C4-2B (cell line): ENCODE measurements at regions not wholly inside any gene's neighbourhood (a gene's known extent, or its start where the extent isn't known, plus 50 kb on each side); places are given as distances from the start of the nearest gene placed in this dataset.
"Not testable (repeated sequence)": the region's sequence is repeated elsewhere in the genome, so short reads cannot be mapped to it uniquely, and the experiment has no call there.

ENCODE experiments used
- H3K27ac ChIP-seq: fragments of 450-650 bp; 2 replicates; pipeline ENCODE4 v1.5.1; 2017
- CTCF ChIP-seq: fragments of 450-650 bp; conservative IDR thresholded peaks from 2 replicates; pipeline ENCODE4 v1.5.1; 2017; ENCODE audit warnings: mild to moderate bottlenecking
- ZFX ChIP-seq: fragments of 450-650 bp; IDR thresholded peaks from 2 replicates; pipeline ENCODE4 v1.6.1; 2017

GRCh38 chr12:87427770-87428169 lies 601.4 kb downstream of the C12orf50 start:
- no peak overlapping the region for H3K27ac ChIP-seq
- TF ChIP-seq ZFX = no peak

GRCh38 chr12:87425942-87426554 lies 603.2 kb downstream of the C12orf50 start:
- no peak for TF ChIP-seq CTCF
- TF ChIP-seq ZFX = no peak
- no peak overlapping the region for H3K27ac ChIP-seq

GRCh38 chr12:87421233-87421632 lies 608.0 kb downstream of the C12orf50 start:
- not testable (repeated sequence) for H3K27ac ChIP-seq

GRCh38 chr12:87413784-87414183 lies 615.4 kb downstream of the C12orf50 start:
- no peak overlapping the region for H3K27ac ChIP-seq
- no peak for TF ChIP-seq ZFX
- TF ChIP-seq CTCF = no peak

- TF ChIP-seq CTCF = no peak
- TF ChIP-seq ZFX = no peak
- no peak overlapping the region for H3K27ac ChIP-seq
Observed at GRCh38 chr12:87406926-87407325, 622.3 kb downstream of the C12orf50 start.

- H3K27ac ChIP-seq = no peak overlapping the region
- TF ChIP-seq ZFX = no peak
- no peak for TF ChIP-seq CTCF
Observed at GRCh38 chr12:87405918-87406317, 623.3 kb downstream of the C12orf50 start.

GRCh38 chr12:87394168-87394567 lies 635.0 kb downstream of the C12orf50 start:
- not testable (repeated sequence) for H3K27ac ChIP-seq

- no peak overlapping the region for H3K27ac ChIP-seq
- TF ChIP-seq CTCF = no peak
- TF ChIP-seq ZFX = no peak
Observed at GRCh38 chr12:87388376-87388775, 640.8 kb downstream of the C12orf50 start.

GRCh38 chr12:87385322-87385721 lies 643.9 kb downstream of the C12orf50 start:
- no peak overlapping the region for H3K27ac ChIP-seq
- no peak for TF ChIP-seq ZFX
- TF ChIP-seq CTCF = no peak
